D341Med (cell line): ENCODE measurements at regions not wholly inside any gene's neighbourhood (a gene's known extent, or its start where the extent isn't known, plus 50 kb on each side); places are given as distances from the start of the nearest gene placed in this dataset.

Experiments used
- DNase-seq: peaks from one replicate; pipeline ENCODE4 v3.0.0; 2012; ENCODE audit warnings: low spot score

DNA sequence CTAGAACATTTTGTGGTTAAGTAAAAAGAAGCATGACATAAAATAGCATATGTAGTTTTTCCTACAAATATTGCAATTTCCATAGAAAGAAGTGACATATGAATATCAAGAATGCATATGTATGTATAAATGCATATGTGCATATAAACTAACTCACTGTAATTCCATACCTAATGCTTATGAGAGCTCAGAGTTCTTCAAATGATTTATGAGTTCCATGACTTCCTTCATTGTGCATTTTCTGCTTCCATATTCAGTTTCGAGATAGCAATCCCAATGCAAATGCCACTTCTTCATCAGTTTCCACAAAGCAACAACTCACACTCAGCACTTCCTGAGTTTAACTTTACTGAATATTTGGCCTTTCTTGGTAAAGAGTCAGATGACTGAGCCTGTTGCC, 1744.3 kb upstream of the MIR17HG start:
- no peak for DNase-seq

DNA sequence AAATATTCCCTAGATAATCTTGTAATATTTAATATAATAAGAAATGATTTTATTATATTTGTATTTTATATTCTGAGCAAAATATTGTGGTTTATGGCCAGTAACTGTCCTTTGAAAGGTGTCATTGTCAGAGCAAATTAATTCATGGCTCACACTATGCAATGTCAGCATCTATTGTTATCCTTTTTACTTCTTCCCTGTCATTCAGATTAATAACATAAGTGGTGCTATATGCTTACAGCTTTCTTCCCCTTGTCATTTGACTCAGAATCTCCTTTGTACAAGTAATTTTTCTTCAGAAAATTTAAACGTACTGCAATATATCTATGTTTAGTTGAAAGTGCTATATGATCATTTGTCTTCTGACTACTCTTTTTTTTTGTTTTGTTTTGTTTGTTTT, 1738.2 kb upstream of the MIR17HG start:
- no peak for DNase-seq

DNA sequence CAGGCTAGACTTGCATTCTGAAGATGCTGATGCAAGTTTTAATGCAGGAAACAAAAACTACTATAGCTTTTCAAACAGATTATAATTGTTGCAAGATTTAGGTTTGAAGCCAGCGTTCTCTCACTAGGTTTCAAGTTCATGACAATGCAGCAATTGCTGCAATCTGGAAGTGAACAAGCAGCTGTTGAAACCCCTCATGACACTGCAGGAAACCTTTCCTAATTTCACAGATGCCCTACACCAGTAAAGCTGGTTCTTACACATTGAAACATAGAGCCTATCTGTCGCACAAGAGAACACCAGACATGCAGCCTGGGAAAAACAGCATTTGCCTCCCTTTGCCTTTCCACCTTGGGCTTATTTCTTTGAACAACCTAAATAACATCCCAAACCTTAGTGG, 1737.2 kb upstream of the MIR17HG start:
- DNase-seq = no peak

DNA sequence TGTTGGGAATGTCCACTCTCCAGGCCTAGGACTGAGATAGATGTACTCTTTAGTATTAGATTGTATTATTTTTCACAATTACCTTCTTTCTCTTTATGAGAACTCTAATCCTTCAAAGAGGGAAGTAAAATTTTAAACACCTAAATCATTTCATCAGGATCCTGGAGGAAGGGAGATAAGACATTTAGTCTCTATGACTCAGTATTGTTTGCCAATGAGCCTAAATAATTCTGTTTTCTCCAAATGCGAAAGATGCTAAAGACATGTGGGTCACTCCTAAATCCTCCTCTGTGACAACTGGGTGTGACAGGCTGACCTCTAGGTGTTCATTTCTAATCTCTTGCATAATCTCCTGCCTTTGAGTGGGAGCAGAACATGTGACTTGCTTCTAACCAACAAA, 1736.6 kb upstream of the MIR17HG start:
- no peak for DNase-seq

DNA sequence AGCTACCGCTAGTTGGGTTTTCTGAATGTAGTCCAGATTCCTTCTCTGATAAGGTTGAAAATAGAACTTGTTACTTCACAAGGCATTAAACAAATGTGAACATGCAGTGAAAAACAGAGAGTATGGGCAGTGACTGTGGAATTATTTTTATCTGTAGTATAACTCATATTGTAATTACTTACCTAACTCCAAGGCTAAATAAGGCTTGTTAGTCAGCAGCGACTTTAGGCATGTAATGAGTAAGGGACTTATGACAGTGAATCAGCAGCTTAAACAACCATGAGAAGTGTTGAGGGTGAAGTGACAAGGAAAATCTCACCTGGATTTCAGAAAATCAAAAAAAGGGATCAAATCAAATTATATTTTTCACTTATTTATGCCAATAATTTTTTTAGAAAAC, 1719.5 kb upstream of the MIR17HG start:
- DNase-seq = no peak

DNA sequence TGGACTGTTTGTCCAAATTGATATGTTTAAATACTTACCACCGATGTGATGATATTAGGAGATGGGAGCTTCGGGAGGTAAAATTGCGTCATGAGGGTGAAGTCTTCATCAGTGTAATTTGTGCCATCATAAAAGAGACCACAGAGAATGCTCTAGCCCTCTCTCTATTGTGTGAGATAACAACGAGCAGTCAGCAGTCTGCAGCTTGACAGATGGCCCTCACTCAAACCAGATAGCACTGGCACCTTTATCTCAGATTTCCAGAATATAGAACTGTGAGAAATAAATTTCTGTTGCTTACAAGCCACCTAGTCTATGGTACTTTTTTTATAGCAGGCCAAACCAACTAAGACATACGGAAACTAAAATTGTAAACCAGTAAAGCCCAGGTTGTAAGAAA, 1718.9 kb upstream of the MIR17HG start:
- DNase-seq = peak; percentile 15

DNA sequence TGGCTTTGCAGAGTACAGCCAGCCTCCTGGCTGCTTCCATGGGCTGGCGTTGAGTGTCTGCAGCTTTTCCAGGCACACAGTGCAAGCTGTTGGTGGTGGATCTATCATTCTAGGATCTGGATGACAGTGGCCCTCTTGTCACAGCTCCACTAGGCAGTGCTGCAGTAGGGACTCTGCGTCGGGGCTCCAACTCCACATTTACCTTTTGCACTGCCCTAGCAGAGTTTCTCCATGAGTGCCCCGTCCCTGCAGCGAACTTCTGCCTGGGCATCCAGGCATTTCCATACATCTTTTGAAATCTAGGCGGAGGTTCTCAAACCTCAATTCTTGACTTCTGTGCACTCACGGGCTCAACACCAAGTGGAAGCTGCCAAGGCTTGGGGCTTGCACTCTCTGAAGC, 1697.3 kb upstream of the MIR17HG start:
- no peak for DNase-seq

DNA sequence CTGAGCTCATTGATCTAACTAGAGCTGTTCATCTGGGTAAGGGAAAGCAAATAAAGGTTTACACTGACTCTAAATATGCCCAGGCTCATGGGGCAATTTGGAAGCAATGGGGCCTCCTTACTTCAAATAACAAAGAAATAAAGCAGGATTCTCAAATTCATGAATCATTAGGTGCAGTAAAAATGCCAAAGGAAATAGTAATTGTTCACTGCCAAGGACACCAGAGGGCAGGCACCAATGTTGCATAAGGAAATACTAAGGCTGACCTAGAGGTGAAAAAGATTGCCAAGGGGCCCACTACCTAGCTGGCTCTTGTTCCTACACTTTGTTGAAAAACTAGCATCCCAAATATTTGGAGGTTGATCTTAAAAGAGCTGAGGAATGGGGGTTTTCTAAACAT, 1686.7 kb upstream of the MIR17HG start:
- no peak for DNase-seq

DNA sequence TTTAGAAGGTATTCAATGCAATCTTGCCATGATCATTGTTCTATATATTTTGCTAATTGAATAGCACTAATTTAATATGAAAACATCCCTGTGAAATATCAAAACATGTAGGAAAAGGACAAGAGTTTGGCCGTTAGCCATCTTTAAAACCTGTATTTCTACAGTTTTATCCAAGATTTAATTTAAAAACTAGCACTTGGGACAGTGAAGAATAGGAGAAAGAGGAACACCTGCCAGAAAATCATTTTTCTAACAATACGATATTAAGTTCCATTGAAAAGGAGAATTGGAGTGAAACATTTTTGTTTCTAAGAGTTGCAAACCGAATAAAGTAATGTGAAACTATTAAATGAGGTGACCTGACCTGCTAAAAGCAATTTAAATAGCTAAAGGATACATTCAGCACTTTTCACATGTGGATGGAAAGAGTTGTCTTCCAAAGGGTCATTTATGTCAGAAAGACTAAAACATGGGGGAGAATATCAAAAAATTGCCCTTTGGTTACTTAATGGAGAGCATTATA, 1673.6 kb upstream of the MIR17HG start:
- no peak for DNase-seq

DNA sequence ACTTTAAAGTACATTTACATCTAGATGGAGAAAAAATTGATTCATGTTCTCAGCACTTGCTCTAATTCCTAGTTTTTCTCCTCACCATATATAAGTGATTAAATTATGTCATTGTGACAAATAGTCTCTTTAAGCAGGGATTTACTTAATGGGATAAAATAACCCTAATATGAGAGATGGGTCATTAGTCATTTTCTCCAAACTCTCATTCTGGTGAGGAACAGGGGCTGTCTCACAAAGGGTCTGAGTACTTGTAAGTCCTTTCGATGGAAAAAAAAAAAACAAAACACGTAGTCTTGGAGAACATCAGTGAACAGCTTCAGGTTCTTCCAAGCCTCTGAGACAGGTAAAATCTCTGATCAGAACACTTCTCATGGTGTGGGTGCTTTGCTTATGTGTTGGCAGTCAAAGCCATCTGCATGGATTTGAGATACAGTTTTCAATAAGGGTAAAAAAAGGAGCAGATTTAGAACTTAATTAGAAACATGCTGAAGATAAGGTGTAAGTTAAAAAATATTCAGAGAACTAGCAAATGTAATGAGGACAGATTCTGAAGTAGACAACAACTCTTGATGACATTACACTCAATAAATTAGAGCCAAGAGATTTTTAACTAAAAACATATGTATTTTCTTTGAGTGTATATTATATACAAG, 1668.9 kb upstream of the MIR17HG start:
- no peak for DNase-seq

DNA sequence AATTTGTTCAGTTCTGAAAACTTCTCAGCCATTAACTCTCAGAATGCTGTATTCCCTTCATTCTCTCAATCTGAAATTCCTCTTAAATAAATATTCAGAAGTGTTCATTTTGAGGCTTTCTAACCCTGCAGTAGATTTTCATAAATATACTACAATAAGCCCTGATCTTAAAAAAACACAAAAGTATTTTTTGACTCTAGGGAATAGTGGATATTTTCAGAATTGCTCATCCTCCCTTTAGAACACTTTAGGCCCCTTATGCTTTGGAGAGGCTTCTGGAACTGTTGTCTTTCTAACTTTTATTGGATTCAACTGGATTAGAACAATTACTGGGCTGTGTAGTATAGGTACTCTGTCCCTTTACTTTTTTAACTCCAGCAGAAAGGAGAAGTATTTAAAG, 1662.6 kb upstream of the MIR17HG start:
- no peak for DNase-seq

DNA sequence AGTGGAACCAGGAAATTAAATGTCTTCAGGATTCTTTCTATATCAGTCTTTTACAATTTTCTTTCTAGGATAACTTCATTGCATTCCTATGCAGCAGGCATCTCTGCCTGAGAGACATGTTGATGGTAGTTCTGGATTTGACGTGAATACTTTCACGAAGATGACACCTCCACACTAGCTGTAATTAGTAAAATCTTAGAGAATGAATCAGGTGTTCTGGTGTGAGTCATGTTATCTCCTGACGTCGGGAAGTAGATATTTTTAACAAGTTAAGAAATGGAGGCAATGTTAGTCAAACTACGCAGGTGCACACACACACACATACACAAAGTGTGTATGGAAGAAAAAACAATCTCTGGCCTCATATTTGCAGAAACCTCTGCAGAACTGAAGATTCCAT, 1661.3 kb upstream of the MIR17HG start:
- DNase-seq = no peak

DNA sequence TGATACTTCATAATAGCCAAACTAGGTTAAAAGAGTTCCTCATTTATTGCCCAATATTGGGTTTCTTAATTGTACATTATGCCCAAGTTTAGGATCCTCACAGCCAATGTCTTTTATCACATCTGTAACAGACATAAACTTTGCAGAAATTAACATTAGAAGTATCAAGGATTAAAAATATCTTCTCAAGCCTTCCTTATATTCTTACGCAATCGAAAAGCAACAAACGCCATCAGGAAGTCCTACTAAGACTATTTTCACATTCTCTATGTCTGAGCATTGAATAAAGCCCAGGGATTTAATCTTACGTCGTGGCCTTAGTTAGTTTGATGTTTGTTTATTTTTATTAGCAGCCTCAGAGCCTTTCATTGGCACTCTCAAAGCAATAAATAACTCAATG, 1660.4 kb upstream of the MIR17HG start:
- DNase-seq = no peak

DNA sequence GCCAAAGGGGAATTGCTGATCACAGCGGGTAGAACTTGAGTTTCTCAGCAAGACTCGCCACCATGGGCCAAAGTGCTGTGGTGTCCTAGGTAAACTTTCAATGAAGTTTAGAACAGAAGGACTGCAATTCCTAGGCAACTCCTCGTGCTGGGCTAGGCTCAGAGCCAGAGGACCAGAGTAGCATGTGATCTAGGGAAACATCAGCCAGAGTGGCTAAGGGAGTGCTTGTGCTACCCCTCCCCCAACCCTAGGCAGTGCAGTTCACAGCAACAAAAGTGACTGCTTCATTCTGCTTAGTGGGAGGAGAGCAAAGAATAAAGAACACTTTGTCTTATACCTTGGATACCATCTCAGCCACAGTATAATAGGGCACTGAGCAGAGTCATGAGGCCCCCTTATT, 1658.6 kb upstream of the MIR17HG start:
- DNase-seq = no peak

DNA sequence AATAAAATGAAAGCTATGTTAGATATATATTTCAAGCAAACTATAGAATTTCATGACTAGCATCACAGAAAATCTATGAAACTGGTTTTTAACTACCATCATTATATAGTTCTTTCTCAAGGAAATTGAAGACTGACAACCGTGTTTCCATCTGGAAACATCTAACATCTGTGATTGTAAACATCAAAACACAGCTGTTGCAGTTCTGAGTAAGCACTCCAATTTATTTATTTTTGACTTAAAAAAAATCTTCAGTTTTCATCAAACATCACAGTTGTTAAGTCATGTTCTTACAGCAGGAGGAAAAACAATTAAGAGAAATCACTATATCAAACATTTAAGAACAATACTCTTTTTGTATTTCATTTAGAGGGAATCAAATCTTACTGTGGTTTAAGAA, 1653.0 kb upstream of the MIR17HG start:
- DNase-seq = no peak

DNA sequence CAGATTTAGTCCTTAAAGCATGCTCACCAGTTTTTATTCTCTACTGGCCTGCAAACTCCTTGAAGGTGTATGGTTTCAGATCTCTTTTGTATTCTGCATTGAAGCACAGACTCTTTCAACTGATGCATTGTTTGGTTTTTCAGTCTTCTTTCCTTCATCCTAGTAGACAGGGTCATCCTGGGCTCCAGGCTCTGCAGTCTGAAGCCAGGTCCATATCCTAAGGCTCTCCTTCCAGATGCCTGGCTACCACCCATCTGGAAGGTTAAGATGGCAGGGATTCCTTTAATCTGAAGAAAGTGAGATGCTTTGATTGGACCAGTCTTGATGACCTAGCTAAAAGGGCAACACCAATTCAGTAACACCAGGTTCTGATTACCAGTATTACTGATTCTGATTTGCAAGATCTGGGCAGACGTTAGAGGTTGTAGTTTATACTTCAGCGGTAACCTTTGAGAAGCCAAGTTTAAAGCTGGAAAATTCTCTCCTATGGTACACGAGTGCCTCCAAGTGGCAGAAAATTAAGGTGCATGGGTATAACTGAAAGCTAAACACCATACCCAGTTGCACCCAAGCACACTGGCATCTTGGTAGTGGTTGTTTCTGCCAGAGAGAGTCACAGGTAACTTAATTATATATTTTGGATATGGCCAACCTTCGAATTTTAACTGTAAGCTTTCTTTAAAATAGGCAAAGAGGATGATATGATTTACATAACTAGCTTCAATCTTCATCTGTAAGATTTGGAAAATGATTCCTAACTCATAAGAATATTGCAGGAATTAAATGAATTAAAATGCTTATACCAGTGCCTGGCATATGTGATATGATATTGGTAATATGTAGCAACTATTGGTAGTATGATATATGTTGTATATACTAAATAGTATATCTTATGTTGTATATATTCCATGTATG, 1651.9 kb upstream of the MIR17HG start:
- DNase-seq = peak; percentile 53

DNA sequence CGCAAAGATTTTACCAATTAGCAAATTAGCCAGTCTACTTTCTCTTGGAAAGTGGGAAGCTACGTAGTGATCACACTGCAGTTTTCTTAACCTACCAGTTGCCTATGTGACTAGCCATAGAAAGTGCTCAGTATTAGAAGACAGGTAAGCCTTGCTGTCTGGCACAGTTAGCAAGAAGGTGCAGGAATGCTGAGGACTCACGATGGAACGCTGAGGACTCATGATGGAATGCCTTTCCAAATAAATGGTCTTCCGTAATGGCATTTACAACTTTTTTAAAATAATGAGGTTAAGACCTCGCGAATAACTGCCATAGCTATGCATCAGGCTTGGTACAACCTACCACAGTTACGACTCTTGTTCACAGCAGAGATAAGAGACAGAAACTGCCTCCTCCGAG, 1645.6 kb upstream of the MIR17HG start:
- DNase-seq = no peak

DNA sequence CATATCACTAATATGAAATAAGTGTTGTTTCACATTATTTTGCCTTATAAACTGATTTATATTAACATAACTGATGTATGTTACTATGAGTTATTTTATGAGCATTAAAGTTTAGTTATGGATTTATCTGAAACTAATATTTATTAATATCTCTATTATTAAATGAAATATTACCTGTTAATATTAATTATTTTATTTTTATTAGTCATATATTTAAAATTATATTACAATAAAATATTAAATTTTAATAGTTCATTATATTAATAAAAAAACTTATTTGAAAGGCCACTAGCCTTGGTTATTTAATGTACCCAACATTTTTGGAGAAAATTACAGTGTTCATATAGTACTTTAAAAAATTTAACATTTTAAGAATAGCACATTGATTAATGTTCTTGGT, 1643.4 kb upstream of the MIR17HG start:
- no peak for DNase-seq

DNA sequence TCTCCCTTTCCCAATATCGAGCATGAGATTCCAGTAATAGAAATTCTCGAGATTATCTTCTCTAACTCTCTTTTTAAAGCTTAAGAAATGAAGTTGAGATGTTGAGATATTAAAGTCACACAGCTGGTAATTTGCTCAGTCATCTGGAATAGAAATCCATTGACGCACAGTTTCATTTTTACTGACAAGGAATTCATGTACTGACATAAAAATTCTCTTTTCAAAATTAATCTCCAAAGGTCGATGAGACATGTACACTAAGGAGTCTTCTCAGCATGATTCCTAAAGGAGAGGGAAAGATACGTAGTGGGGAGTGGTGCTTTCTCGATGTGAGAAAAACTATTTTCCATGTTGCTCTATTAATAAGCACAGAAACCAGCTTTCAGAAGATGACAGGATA, 1639.5 kb upstream of the MIR17HG start:
- DNase-seq = no peak

DNA sequence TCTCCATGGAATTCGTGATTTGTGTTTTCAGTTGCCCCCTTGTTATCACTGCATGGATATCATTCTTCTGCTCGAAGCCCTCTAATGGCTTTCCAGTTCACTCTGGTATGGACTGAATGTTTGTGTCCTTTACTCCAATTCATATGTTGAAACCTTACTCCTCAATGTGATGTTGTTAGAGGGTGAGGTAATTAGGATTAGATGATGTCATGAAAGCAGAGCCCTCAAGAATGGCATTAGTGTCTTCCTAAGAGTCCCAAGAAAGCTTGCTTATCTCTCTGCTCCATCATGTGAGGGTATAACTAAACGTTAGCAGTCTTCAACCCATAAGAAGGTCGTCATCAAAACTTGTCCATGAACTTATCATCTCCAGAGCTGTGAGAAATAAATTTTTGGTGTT, 1626.3 kb upstream of the MIR17HG start:
- DNase-seq = no peak

DNA sequence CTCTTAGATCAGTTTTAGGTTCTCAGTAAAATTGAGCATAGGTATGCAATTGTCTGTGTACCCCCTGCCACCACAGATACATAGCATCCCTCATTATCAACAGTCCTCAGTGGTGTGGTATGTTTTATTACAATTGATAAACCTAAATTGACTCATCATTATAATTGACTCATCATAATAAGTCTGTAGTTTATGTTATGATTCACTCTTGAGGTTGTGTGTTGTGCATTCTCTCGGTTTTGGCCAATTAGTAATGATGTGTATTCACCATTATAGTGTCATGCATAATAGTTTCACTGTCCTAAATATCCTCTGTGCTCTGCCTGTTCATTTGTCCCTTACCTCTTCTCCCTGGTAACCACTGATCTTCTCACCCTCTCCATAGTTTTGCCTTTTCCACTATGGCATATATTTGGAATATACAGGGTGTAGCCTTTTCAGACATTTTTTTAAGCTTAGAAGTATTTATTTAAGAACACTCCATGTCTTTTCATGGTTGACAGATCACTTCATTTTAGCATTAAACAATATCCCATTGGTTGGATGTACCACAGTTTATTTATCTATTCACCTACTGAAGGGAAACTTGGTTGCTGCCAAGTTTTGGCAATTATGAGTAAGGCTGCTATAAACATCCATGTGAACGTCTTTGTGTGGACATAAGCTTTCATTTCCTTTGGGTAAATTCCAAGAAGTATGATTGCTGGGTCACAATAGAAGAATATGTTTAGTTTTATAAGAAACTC, 1620.6 kb upstream of the MIR17HG start:
- no peak for DNase-seq

DNA sequence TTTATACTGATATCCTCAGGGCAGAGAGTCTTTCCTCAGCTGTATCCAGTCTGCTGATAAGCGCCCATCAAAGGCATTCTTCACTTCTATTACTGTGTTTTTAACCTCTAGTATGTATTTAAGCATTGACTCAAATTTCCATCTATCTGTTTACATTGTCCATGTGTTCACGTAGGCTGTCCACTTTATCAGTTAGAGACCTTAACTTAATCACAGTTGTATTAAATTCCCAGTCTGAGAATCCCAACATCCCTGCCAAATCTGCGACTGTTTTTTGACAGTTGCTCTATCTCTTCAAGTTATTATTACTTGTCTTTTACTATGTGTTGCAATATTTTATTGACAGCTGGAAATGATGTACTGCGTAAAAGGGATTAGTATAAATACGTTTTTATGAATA, 1613.7 kb upstream of the MIR17HG start:
- no peak for DNase-seq

DNA sequence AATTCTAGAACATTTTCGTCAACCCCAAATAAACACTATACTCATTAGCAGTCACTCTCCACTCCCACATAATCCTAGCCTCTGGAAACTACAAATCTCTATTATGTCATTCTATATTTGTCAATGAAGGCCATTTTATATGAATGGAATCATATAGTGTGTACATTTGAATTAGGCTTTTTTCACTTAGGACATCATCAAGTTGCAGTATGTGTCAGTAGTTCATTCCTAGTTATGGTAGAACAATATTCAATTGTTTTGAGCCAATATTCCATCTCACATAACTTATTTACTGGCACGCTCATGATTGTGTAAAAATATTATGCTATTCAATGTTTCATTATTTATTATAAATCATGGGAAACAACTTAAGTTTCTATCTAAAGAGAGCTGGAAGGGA, 1610.4 kb upstream of the MIR17HG start:
- no peak for DNase-seq
